ENCODE measurements at regions not wholly inside any gene's neighbourhood (a gene's known extent, or its start where the extent isn't known, plus 50 kb on each side); places are given as distances from the start of the nearest gene placed in this dataset.

DNA sequence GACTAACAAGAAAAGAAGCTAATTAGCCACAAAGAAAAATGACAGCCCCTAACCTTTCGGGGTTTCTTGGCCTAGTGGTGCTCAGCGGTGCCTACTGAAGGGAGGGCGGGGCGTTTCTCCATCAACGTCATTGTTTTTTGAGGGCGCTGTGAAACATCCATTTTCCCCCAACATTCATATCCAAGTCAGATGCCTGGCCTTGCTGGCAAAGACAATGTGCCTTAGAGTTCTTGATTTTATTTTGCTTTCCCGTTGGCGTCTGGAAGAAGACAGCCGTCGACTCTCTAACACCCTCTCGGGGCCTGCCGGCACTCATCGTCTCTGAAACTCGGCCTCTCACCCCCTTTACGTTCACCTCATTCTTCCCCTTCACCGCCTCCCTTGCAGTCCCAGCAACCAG lies 154.5 kb downstream of the PHETA1 start:
- 68 to 77% methylated on average over 14 to 16 of the region's 16 CpGs for WGBS, 2 donors (ENCODE audit: low coverage in 1 of 2)
- in situ Hi-C loops (cut with MboI; ENCODE audit: low pct_ligation_motif_present in 1 of 4, low pct_unique_long_range_greater_than_20kb in 1 of 4, low sequenced_read_pairs in 3 of 4) (no loop called here), intact Hi-C loops (cut with DNase I; ENCODE audit: low total_unique reads) (no loop called here)
- H3K9me3 ChIP-seq = no peaks in the 10 kb centered on the region
- TF ChIP-seq POLR2A (IDR thresholded peaks at IDR 0.05) (no peak), POLR2AphosphoS5 (IDR thresholded peaks at IDR 0.05) (no peak), EP300 (IDR thresholded peaks at IDR 0.05; ENCODE audit: low read depth) (no peak)
- TF ChIP-seq, protein P1, sequence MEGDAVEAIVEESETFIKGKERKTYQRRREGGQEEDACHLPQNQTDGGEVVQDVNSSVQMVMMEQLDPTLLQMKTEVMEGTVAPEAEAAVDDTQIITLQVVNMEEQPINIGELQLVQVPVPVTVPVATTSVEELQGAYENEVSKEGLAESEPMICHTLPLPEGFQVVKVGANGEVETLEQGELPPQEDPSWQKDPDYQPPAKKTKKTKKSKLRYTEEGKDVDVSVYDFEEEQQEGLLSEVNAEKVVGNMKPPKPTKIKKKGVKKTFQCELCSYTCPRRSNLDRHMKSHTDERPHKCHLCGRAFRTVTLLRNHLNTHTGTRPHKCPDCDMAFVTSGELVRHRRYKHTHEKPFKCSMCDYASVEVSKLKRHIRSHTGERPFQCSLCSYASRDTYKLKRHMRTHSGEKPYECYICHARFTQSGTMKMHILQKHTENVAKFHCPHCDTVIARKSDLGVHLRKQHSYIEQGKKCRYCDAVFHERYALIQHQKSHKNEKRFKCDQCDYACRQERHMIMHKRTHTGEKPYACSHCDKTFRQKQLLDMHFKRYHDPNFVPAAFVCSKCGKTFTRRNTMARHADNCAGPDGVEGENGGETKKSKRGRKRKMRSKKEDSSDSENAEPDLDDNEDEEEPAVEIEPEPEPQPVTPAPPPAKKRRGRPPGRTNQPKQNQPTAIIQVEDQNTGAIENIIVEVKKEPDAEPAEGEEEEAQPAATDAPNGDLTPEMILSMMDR (IDR thresholded peaks at IDR 0.05) = no peak
- H3K27me3 ChIP-seq = peaks cover 28% of the 10 kb centered on the region
- no peak for DNase-seq
- H3K4me3 ChIP-seq = no peak overlapping the region
- no peaks in the 10 kb centered on the region for H3K36me3 ChIP-seq
- H3K27ac ChIP-seq = no peak overlapping the region
- H3K4me1 ChIP-seq = no peaks in the 10 kb centered on the region

DNA sequence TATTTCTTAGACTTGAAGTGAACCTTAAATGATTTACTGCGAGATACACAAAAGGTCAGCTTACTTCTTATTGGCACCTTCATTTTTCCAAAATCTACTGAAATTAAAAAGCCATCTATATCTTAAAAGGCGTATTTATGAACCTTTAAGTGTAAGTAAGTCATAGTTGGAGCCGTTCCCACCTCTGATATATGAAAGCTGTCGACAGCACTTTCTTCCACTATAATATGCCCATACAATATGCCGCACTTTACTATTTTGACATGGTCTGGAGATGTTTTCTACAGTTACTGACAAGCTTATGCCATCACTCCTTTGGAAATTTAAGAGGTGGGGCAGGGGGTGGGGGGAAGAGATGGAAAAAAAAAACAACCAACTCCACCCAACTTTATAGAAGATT lies 155.3 kb downstream of the PHETA1 start:
- Histone ChIP-seq H3K4me1 (no peaks in the 10 kb centered on the region), H3K9me3 (no peaks in the 10 kb centered on the region), H3K36me3 (no peaks in the 10 kb centered on the region), H3K27ac (no peak overlapping the region), H3K27me3 (peaks cover 35% of the 10 kb centered on the region), H3K4me3 (no peak overlapping the region)
- DNase-seq = no peak
- in situ Hi-C loops (cut with MboI; ENCODE audit: low pct_ligation_motif_present in 1 of 4, low pct_unique_long_range_greater_than_20kb in 1 of 4, low sequenced_read_pairs in 3 of 4) (no loop called here), intact Hi-C loops (cut with DNase I; ENCODE audit: low total_unique reads) (no loop called here)
- WGBS, 2 donors (ENCODE audit: low coverage in 1 of 2) = 86 to 91% methylated on average over 5 of the region's 5 CpGs
- no peak for TF ChIP-seq POLR2AphosphoS5 (IDR thresholded peaks at IDR 0.05)

DNA sequence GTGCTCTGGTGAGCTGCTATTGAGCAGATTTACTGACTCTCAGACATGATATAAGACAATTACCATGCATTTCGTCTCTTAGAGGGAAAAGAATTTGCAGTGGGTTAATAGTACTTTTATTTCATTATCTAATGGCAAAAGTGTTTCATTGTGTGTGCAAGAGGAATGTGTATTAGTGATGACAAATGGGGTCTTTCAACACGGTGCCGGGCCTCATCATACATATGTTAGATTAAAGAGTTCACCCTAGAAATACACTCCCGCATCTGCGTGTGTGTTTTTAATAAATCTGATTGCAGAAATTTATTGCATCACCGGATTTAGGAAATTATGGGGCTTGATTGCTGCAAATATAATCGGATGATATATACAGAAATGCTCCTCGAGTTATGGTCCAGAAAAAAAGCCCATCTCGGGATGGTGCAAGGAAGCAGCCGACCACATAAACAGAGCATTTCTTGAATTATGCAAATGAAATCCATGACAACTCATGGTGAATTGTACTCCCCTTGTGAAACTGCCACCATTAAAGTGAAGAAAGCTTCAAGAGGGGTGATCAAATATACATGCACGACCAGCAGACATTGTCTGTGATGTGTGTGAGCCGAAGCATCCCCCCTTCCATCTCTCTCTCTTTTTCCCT lies 156.0 kb downstream of the PHETA1 start:
- Histone ChIP-seq H3K27me3 (peaks cover 29% of the 10 kb centered on the region), H3K4me1 (no peaks in the 10 kb centered on the region), H3K4me3 (no peak overlapping the region), H3K9me3 (no peaks in the 10 kb centered on the region), H3K36me3 (no peaks in the 10 kb centered on the region), H3K27ac (no peak overlapping the region)
- WGBS, 2 donors (ENCODE audit: low coverage in 1 of 2) = 73 to 80% methylated on average over 10 to 12 of the region's 12 CpGs
- in situ Hi-C loops (cut with MboI; ENCODE audit: low pct_ligation_motif_present in 1 of 4, low pct_unique_long_range_greater_than_20kb in 1 of 4, low sequenced_read_pairs in 3 of 4) (no loop called here), intact Hi-C loops (cut with DNase I; ENCODE audit: low total_unique reads) (no loop called here)
- DNase-seq = no peak
- TF ChIP-seq EP300 (IDR thresholded peaks at IDR 0.05; ENCODE audit: low read depth) (no peak), POLR2A (IDR thresholded peaks at IDR 0.05) (no peak), POLR2AphosphoS5 (IDR thresholded peaks at IDR 0.05) (no peak)
- TF ChIP-seq, protein P1 (IDR thresholded peaks at IDR 0.05) = no peak

DNA sequence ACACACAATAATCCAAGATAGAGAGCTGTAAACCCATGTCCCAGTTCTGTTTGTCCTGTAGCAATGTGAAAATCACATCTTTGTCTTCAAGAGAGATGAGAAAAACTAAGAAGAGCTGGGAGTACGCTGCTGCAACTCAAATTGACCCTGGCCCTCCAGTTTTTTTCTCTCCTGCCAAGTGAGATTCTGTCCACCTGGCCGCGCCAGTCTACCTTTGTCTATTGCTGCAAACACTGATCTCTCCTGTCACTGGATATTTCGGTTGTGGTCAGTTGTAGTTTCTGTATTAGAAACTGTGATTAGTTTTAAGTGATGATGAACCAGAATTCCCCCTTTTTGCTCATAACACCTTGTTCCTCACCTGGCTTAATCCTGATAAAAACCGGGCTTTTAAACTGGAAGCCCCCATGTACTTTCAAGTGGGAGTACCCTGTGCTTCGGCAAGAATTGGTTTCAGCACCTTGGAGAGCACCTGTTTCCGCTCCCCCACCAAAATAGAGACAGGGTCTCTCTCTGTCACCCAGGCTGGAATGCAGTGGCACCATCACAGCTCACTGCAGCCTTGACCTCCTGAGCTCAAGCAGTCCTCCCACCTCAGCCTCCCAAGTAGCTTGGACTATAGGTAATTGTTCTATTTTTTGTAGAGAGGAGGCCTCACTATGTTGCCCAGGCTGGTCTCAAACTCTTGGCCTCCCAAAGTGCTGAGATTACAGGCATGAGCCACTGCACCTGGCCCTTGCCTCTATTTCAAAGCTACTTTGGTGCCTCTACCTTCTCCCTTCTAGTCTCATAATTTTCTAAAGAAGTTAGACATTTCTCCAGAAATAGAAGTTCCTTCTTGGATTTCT lies 156.8 kb downstream of the PHETA1 start:
- H3K9me3 ChIP-seq = no peaks in the 10 kb centered on the region
- no peak for DNase-seq
- H3K4me3 ChIP-seq = no peak overlapping the region
- no peaks in the 10 kb centered on the region for H3K4me1 ChIP-seq
- TF ChIP-seq POLR2AphosphoS5 (IDR thresholded peaks at IDR 0.05) (no peak), EP300 (IDR thresholded peaks at IDR 0.05; ENCODE audit: low read depth) (no peak), POLR2A (IDR thresholded peaks at IDR 0.05) (no peak)
- TF ChIP-seq, protein P1 (IDR thresholded peaks at IDR 0.05) = no peak
- intact Hi-C loops (cut with DNase I; ENCODE audit: low total_unique reads) (no loop called here), in situ Hi-C loops (cut with MboI; ENCODE audit: low pct_ligation_motif_present in 1 of 4, low pct_unique_long_range_greater_than_20kb in 1 of 4, low sequenced_read_pairs in 3 of 4) (no loop called here)
- H3K27ac ChIP-seq = no peak overlapping the region
- WGBS, 2 donors (ENCODE audit: low coverage in 1 of 2) = 49 to 51% methylated on average over 3 to 7 of the region's 7 CpGs
- H3K36me3 ChIP-seq = no peaks in the 10 kb centered on the region
- H3K27me3 ChIP-seq = peaks cover 21% of the 10 kb centered on the region

All from transverse colon (tissue), 4 donors.